Loucy (cell line): ENCODE measurements at regions not wholly inside any gene's neighbourhood (a gene's known extent, or its start where the extent isn't known, plus 50 kb on each side); places are given as distances from the start of the nearest gene placed in this dataset.

Experiments used
- H2AFZ ChIP-seq: fragments of 200-600 bp; sonication (generic); 2 replicates; pipeline ENCODE4 v1.6.0; 2016; ENCODE audit warnings: antibody characterized with exemption, mild to moderate bottlenecking, low read length, moderate library complexity
- H3F3A ChIP-seq: fragments of 200-600 bp; 2 replicates; pipeline ENCODE4 v1.6.0; 2016; ENCODE audit warnings: antibody characterized with exemption, low read depth, mild to moderate bottlenecking
- H3K27me3 ChIP-seq: fragments of 200-600 bp; sonication (generic); 2 replicates; pipeline ENCODE4 v1.6.1; 2014; ENCODE audit warnings: low read length, mild to moderate bottlenecking; ENCODE audit not compliant: insufficient read depth, poor library complexity, severe bottlenecking
- H3K36me3 ChIP-seq: fragments of 200-600 bp; sonication (generic); 2 replicates; pipeline ENCODE4 v1.6.1; 2016; ENCODE audit warnings: low read length; ENCODE audit not compliant: insufficient read depth
- H3K4me1 ChIP-seq: fragments of 200-600 bp; sonication (generic); 2 replicates; pipeline ENCODE4 v1.5.1; 2014; ENCODE audit warnings: low read length, mild to moderate bottlenecking; ENCODE audit not compliant: insufficient read depth, poor library complexity, severe bottlenecking
- H3K4me2 ChIP-seq: fragments of 200-600 bp; sonication (generic); 2 replicates; pipeline ENCODE4 v1.6.0; 2014; ENCODE audit warnings: antibody characterized with exemption, low read length, low read depth, mild to moderate bottlenecking; ENCODE audit not compliant: poor library complexity, severe bottlenecking
- H3K4me3 ChIP-seq: fragments of 200-600 bp; sonication (generic); 2 replicates; pipeline ENCODE4 v1.5.1; 2014; ENCODE audit warnings: low read length, mild to moderate bottlenecking, mixed read lengths; ENCODE audit not compliant: poor library complexity, severe bottlenecking
- H3K79me2 ChIP-seq: fragments of 200-600 bp; sonication (generic); 2 replicates; pipeline ENCODE4 v1.6.1; 2014; ENCODE audit warnings: low read length; ENCODE audit not compliant: insufficient read depth
- H3K9ac ChIP-seq: fragments of 200-600 bp; sonication (generic); 2 replicates; pipeline ENCODE4 v1.6.0; 2014; ENCODE audit warnings: mild to moderate bottlenecking, low read depth, low read length, moderate library complexity; ENCODE audit not compliant: poor library complexity, severe bottlenecking
- H3K9me2 ChIP-seq: fragments of 200-600 bp; sonication (generic); replicated peaks from 2 replicates; pipeline ENCODE4 v1.6.1; 2016; ENCODE audit warnings: low read depth, low read length, mixed read lengths
- H3K9me3 ChIP-seq: fragments of 200-600 bp; sonication (generic); 2 replicates; pipeline ENCODE4 v1.6.1; 2014; ENCODE audit warnings: mild to moderate bottlenecking, antibody characterized with exemption, low read length, low read depth; ENCODE audit not compliant: insufficient read depth
- H4K20me1 ChIP-seq: fragments of 200-600 bp; sonication (generic); 2 replicates; pipeline ENCODE4 v1.6.0; 2014; ENCODE audit warnings: antibody characterized with exemption, low read length, mild to moderate bottlenecking; ENCODE audit not compliant: insufficient read depth, poor library complexity, severe bottlenecking
- CTCF ChIP-seq: fragments of 200-600 bp; sonication (generic); conservative IDR thresholded peaks from 2 replicates; pipeline ENCODE4 v1.5.1; 2014; ENCODE audit warnings: mild to moderate bottlenecking, antibody characterized with exemption, low read length
- EZH2phosphoT487 ChIP-seq: fragments of 200-600 bp; IDR thresholded peaks from 2 replicates; pipeline ENCODE4 v1.6.1; 2018; ENCODE audit warnings: antibody characterized with exemption, mild to moderate bottlenecking, moderate library complexity, borderline replicate concordance

- no peaks in the 10 kb centered on the region for H3F3A ChIP-seq
- H3K79me2 ChIP-seq, result no peaks in the 10 kb centered on the region
- H2AFZ ChIP-seq, result no peak overlapping the region
- no peak overlapping the region for H3K4me3 ChIP-seq
- H3K27me3 ChIP-seq, result no peaks in the 10 kb centered on the region
- H3K9ac ChIP-seq, result no peak overlapping the region
- H4K20me1 ChIP-seq, result no peaks in the 10 kb centered on the region
- H3K4me2 ChIP-seq, result no peak overlapping the region
- H3K9me2 ChIP-seq, result no peaks in the 10 kb centered on the region
- no peak for TF ChIP-seq EZH2phosphoT487
- TF ChIP-seq CTCF, result no peak
- H3K4me1 ChIP-seq, result no peaks in the 10 kb centered on the region
- H3K36me3 ChIP-seq, result no peaks in the 10 kb centered on the region
- no peaks in the 10 kb centered on the region for H3K9me3 ChIP-seq
Observed at GRCh38 chr4:151518359-151518758, 109.4 kb downstream of the FHIP1A start.

GRCh38 chr4:151519728-151520415 is 110.9 kb downstream of the FHIP1A start:
- Histone ChIP-seq H3K9me3 (no peaks in the 10 kb centered on the region), H4K20me1 (no peaks in the 10 kb centered on the region), H3K9me2 (no peaks in the 10 kb centered on the region), H3K27me3 (no peaks in the 10 kb centered on the region), H3F3A (no peaks in the 10 kb centered on the region), H3K4me3 (no peak overlapping the region), H2AFZ (no peak overlapping the region), H3K79me2 (no peaks in the 10 kb centered on the region), H3K4me2 (no peak overlapping the region), H3K4me1 (no peaks in the 10 kb centered on the region), H3K36me3 (no peaks in the 10 kb centered on the region), H3K9ac (no peak overlapping the region)
- TF ChIP-seq CTCF, result no peak
- no peak for TF ChIP-seq EZH2phosphoT487

GRCh38 chr4:151522866-151523519 is 114.0 kb downstream of the FHIP1A start:
- TF ChIP-seq EZH2phosphoT487 (no peak), CTCF (no peak)
- Histone ChIP-seq H3K9me2 (no peaks in the 10 kb centered on the region), H3K36me3 (no peaks in the 10 kb centered on the region), H4K20me1 (no peaks in the 10 kb centered on the region), H3K4me1 (no peaks in the 10 kb centered on the region), H3K4me3 (no peak overlapping the region), H3K27me3 (no peaks in the 10 kb centered on the region), H3K9me3 (no peaks in the 10 kb centered on the region), H3K4me2 (no peak overlapping the region), H2AFZ (no peak overlapping the region), H3F3A (no peaks in the 10 kb centered on the region), H3K9ac (no peak overlapping the region), H3K79me2 (no peaks in the 10 kb centered on the region)
